ENCODE measurements at regions not wholly inside any gene's neighbourhood (a gene's known extent, or its start where the extent isn't known, plus 50 kb on each side); places are given as distances from the start of the nearest gene placed in this dataset.

- TF ChIP-seq CTCF (IDR thresholded peaks at IDR 0.05; ENCODE audit: poor library complexity) (no peak), EZH2 (IDR thresholded peaks at IDR 0.05; ENCODE audit: borderline replicate concordance) (no peak)
Observed at GRCh38 chr1:87219141-87219540, 109.5 kb upstream of the LMO4 start.

All from hepatocyte (in vitro differentiated cells).